Hepatocyte (in vitro differentiated cells): ENCODE measurements at regions not wholly inside any gene's neighbourhood (a gene's known extent, or its start where the extent isn't known, plus 50 kb on each side); places are given as distances from the start of the nearest gene placed in this dataset.

Experiments
- CTCF ChIP-seq: fragments of 200-600 bp; sonication (generic); IDR thresholded peaks from 2 replicates; pipeline ENCODE4 v1.5.1; 2016; ENCODE audit warnings: antibody characterized with exemption, mild to moderate bottlenecking; ENCODE audit not compliant: poor library complexity
- EZH2 ChIP-seq: fragments of 200-600 bp; sonication (generic); IDR thresholded peaks from 2 replicates; pipeline ENCODE4 v1.6.1; 2016; ENCODE audit warnings: antibody characterized with exemption, mild to moderate bottlenecking, borderline replicate concordance
- EZH2phosphoT487 ChIP-seq: fragments of 200-600 bp; sonication (generic); IDR thresholded peaks from one replicate; pipeline ENCODE4 v1.6.1; 2018; ENCODE audit warnings: antibody characterized with exemption, mild to moderate bottlenecking, low read depth, moderate library complexity; ENCODE audit not compliant: unreplicated experiment, severe bottlenecking

- TF ChIP-seq CTCF (no peak), EZH2 (no peak), EZH2phosphoT487 (no peak)
Measured at GRCh38 chr11:104324276-104324675, 160.3 kb upstream of the PDGFD start.
